Peyer's patch (tissue), 4 donors: ENCODE measurements at regions not wholly inside any gene's neighbourhood (a gene's known extent, or its start where the extent isn't known, plus 50 kb on each side); places are given as distances from the start of the nearest gene placed in this dataset.

Experiments
- DNase-seq, 3 donors: peaks; one replicate each; pipeline ENCODE4 v3.0.0-alpha.2; 2017 to 2019
- H3K27ac ChIP-seq, 4 donors: fragments of 200-600 bp; sonication (generic); one replicate each; pipeline ENCODE4 v1.5.1; 2016 to 2019
- H3K27me3 ChIP-seq, 2 donors: fragments of 200-600 bp; sonication (generic); one replicate each; pipeline ENCODE4 v1.5.1; 2019
- H3K36me3 ChIP-seq, 3 donors: fragments of 200-600 bp; sonication (generic); one replicate each; pipeline ENCODE4 v1.5.1; 2016 to 2019
- H3K4me1 ChIP-seq, 4 donors: fragments of 200-600 bp; sonication (generic); one replicate each; pipeline ENCODE4 v1.5.1; 2016 to 2019
- H3K4me3 ChIP-seq, 4 donors: fragments of 200-600 bp; sonication (generic); 1 replicate in 3 of 4; 2 replicates in 1 of 4; pipeline ENCODE4 v1.5.1; 2016 to 2019; ENCODE audit warnings: mild to moderate bottlenecking in 1 of 4
- H3K9me3 ChIP-seq, 4 donors: fragments of 200-600 bp; sonication (generic); one replicate each; pipeline ENCODE4 v1.5.1; 2016 to 2019; ENCODE audit warnings: mild to moderate bottlenecking in 1 of 4
- CTCF ChIP-seq, 6 experiments: fragments of 450-650 bp in 4 of 6; fragments of 200-600 bp in 2 of 6; sonication (generic) in 1 of 6; IDR thresholded peaks; one replicate each; pipeline ENCODE4 v1.5.1; 2017 to 2019; ENCODE audit warnings: antibody characterized with exemption in 6 of 6, mild to moderate bottlenecking in 3 of 6, moderate library complexity in 1 of 6
- POLR2A ChIP-seq, 2 donors: fragments of 450-650 bp; IDR thresholded peaks; one replicate each; pipeline ENCODE4 v1.5.1; 2017; ENCODE audit warnings: antibody characterized with exemption in 2 of 2, mild to moderate bottlenecking in 2 of 2, moderate library complexity in 2 of 2

- H3K27ac ChIP-seq: no peak overlapping the region
- no peak overlapping the region for H3K4me3 ChIP-seq
- TF ChIP-seq CTCF (IDR thresholded peaks at IDR 0.05) (no peak), POLR2A (IDR thresholded peaks at IDR 0.05) (no peak)
- no peaks in the 10 kb centered on the region for H3K9me3 ChIP-seq
- no peak for DNase-seq
- H3K36me3 ChIP-seq: no peaks in the 10 kb centered on the region
- no peaks in the 10 kb centered on the region for H3K27me3 ChIP-seq
- H3K4me1 ChIP-seq: no peaks in the 10 kb centered on the region
These were observed 498.6 kb upstream of the ZNF385D start for GRCh38 chr3:22249658-22250057.

- H3K36me3 ChIP-seq: no peaks in the 10 kb centered on the region
- no peak overlapping the region for H3K4me3 ChIP-seq
- no peaks in the 10 kb centered on the region for H3K27me3 ChIP-seq
- no peaks in the 10 kb centered on the region for H3K4me1 ChIP-seq
- TF ChIP-seq POLR2A (IDR thresholded peaks at IDR 0.05) (no peak), CTCF (IDR thresholded peaks at IDR 0.05) (no peak)
- no peak overlapping the region for H3K27ac ChIP-seq
- no peaks in the 10 kb centered on the region for H3K9me3 ChIP-seq
- DNase-seq: no peak
These were observed 506.2 kb upstream of the ZNF385D start for GRCh38 chr3:22257252-22257651.

- H3K9me3 ChIP-seq: no peaks in the 10 kb centered on the region
- H3K4me3 ChIP-seq: no peak overlapping the region
- no peak overlapping the region for H3K27ac ChIP-seq
- no peaks in the 10 kb centered on the region for H3K36me3 ChIP-seq
- no peaks in the 10 kb centered on the region for H3K4me1 ChIP-seq
- DNase-seq: no peak
- H3K27me3 ChIP-seq: no peaks in the 10 kb centered on the region
- TF ChIP-seq POLR2A (IDR thresholded peaks at IDR 0.05): no peak
- no peak for TF ChIP-seq CTCF (IDR thresholded peaks at IDR 0.05)
These were observed 511.4 kb upstream of the ZNF385D start for GRCh38 chr3:22262386-22262785.

- TF ChIP-seq POLR2A (IDR thresholded peaks at IDR 0.05) (no peak), CTCF (IDR thresholded peaks at IDR 0.05) (no peak)
- Histone ChIP-seq H3K36me3 (no peaks in the 10 kb centered on the region), H3K27me3 (no peaks in the 10 kb centered on the region), H3K4me1 (no peaks in the 10 kb centered on the region), H3K9me3 (no peaks in the 10 kb centered on the region), H3K4me3 (no peak overlapping the region), H3K27ac (no peak overlapping the region)
- no peak for DNase-seq
These were observed 512.0 kb upstream of the ZNF385D start for GRCh38 chr3:22263042-22263441.

GRCh38 chr3:22265403-22265802 is 514.4 kb upstream of the ZNF385D start:
- no peak for DNase-seq
- H3K9me3 ChIP-seq: no peaks in the 10 kb centered on the region
- H3K36me3 ChIP-seq: no peaks in the 10 kb centered on the region
- H3K27ac ChIP-seq: no peak overlapping the region
- no peak for TF ChIP-seq CTCF (IDR thresholded peaks at IDR 0.05)
- TF ChIP-seq POLR2A (IDR thresholded peaks at IDR 0.05): no peak
- H3K4me1 ChIP-seq: no peaks in the 10 kb centered on the region
- no peaks in the 10 kb centered on the region for H3K27me3 ChIP-seq
- no peak overlapping the region for H3K4me3 ChIP-seq

- no peak for DNase-seq
- Histone ChIP-seq H3K4me3 (no peak overlapping the region), H3K4me1 (no peaks in the 10 kb centered on the region), H3K27ac (no peak overlapping the region), H3K9me3 (no peaks in the 10 kb centered on the region), H3K36me3 (no peaks in the 10 kb centered on the region), H3K27me3 (no peaks in the 10 kb centered on the region)
- no peak for TF ChIP-seq CTCF (IDR thresholded peaks at IDR 0.05)
- no peak for TF ChIP-seq POLR2A (IDR thresholded peaks at IDR 0.05)
These were observed 518.8 kb upstream of the ZNF385D start for GRCh38 chr3:22269831-22270230.
